Activated CD4-positive, alpha-beta T cell treated with anti-CD3 and anti-CD28 coated beads, Interleukin-2, Interleukin-6, amounts not matched to agents 100 ng/mL and 50 ng/mL, durations not matched to agents 16 hours and 8 hours (primary cell): ENCODE measurements at regions not wholly inside any gene's neighbourhood (a gene's known extent, or its start where the extent isn't known, plus 50 kb on each side); places are given as distances from the start of the nearest gene placed in this dataset.
"Not testable (repeated sequence)": the region's sequence is repeated elsewhere in the genome, so short reads cannot be mapped to it uniquely, and the experiment has no call there.

Source experiments
- DNase-seq: peaks from one replicate; pipeline ENCODE4 v3.0.0-alpha.2; 2020

DNA sequence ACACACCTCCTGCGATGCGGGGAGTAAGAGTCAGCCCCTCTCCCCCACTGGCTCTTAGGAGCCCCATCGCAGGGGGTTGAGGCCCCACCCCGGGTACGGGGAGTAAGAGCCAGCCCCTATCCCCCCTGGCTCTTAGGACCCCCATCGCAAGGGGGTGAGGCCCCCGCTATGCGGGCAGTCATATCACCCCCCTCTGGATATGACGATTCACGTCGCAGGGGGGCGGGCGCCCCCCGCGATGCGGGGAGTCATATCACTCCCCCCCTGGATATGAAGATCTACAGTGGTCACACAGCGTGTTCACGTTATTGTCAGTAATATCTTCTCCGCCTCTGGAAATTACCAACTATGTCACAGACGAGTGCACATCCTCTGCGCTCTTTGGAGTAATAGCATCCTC is 61.1 kb downstream of the DEFB131A start:
- DNase-seq, result not testable (repeated sequence)

DNA sequence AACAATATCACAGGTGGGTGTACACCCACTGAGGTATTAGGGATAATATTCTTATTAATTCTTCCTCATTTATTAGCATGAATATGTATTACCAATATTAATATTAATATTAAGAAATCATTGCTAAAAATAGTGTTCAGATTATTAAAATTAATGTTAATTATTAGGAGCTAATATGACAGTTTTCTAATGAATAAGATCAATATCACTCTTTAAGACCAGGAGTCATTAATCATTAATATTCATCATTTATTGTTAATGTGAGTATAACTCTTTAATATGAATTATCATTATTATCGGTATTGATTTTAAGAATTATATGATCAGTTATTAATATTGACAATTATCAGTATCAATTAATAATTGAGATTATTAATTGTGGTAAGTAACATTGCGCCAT is 62.5 kb downstream of the DEFB131A start:
- DNase-seq, result not testable (repeated sequence)

DNA sequence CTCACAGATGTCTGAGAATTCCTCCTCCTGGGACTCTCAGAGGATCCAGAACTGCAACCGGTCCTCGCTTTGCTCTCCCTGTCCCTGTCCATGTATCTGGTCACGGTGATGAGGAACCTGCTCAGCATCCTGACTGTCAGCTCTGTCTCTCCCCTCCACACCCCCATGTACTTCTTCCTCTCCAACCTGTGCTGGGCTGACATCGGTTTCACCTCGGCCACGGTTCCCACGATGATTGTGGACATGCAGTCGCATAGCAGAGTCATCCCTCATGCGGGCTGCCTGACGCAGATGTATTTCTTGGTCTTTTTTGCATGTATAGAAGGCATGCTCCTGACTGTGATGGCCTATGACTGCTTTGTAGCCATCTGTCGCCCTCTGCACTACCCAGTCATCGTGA is 68.7 kb downstream of the DEFB131A start:
- not testable (repeated sequence) for DNase-seq

DNA sequence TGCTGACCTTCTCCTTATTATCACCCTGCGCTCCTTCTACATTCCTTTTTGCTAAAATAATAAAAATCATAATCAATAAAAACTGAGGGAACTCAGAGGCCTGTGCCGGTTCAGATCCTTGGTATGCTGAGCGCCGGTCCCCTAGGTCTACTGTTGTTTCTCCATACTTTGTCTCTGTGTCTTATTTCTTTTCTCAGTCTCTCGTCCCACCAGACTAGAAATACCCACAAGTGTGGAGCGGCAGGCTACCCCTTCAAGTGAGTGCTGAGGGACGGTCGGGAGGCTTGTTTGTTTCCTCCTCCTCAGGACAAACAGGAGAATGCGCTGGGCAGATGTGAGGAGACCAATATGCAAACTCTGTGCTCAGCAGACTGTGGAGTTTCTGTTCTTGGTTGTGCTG is 75.4 kb downstream of the DEFB131A start:
- DNase-seq, result not testable (repeated sequence)

DNA sequence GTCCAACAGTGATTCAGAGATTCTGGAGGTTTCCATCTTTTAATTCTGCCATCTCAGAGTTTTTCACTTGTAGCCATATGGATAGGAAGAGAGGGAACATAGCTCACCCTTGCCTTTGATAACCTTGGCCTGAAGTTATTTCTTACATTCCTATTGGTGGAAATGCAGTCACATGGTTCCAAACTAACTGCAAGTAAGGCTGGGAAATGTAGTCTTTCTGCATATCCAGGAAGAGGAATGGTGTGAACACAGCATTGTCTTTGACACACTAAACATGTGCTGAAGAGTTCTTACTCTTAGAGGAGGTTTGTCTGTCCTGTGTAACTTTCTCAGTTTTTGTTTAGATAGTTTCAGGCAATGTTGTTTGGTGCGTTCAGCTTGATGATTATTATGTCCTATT is 78.7 kb downstream of the DEFB131A start:
- DNase-seq, result peak; percentile 22

DNA sequence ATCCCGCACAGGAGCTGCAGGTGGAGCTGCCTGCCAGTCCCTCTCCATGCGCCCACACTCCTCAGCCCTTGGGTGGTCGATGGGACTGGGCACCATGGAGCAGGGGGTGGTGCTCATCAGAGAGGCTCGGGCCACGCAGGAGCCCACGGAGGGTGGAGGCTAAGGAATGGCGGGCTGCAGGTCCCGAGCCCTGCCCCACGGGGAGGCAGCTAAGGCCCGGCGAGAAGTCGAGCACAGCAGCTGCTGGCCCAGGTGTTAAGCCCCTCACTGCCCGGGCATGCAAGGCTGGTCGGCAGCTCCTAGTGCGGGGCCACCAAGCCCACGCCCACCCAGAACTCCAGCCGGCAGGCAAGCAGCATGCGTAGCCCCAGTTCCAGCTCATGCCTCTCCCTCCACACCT is 80.2 kb downstream of the DEFB131A start:
- not testable (repeated sequence) for DNase-seq

DNA sequence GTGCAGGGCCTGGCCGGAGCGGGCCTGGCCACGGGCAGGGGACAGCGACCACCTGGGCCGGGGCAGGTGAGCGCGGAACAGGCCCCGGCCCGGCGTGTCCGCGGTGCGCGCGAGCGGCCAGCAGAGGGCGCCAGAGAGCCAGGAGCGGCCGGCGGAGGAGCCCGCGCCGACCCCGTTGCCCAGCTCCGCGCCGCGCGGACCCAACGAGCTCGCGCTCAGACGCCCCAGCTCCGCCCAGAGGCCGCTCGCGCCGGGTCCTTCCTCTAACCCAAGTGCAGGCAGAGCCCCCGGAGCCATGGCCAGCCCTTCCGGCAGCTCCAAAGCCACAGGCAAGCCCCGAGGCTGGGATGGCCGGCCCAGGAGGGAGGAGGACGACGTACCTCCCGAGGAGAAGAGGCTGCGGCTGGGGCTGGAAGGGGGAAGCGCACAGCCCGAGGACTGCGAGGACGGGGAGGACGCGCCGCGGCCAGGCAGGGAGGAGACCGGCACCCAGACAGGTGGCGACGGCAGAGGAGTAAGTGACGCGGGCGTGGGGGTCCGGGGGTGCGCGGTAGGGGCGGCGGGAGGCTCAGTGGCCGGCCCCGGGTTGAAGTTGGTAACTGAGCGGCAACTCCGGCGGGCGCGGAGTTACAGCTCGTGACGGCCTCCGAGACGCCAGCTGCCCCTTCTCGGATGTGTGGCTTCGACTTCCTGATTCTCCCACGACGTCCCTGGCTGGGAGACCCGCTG is 88.1 kb downstream of the DEFB131A start:
- peak; percentile 73 for DNase-seq

DNA sequence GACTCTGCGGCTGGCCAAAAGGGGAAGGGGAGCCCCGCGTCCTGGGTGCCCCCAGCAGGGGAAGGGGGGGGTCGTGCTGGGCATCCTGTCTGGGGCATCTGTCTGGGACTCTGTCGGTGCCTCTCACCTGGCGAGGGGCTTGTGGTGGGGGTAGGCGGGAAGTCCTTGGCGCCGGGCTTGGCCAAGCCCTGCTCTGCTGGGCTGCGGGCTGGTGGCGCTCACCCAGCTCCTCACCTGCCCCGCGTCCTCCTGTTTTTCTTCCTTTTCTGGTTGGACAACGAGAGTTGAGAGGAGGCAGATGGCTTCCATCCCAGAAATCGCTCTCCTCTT is 88.6 kb downstream of the DEFB131A start:
- DNase-seq, result not testable (repeated sequence)

DNA sequence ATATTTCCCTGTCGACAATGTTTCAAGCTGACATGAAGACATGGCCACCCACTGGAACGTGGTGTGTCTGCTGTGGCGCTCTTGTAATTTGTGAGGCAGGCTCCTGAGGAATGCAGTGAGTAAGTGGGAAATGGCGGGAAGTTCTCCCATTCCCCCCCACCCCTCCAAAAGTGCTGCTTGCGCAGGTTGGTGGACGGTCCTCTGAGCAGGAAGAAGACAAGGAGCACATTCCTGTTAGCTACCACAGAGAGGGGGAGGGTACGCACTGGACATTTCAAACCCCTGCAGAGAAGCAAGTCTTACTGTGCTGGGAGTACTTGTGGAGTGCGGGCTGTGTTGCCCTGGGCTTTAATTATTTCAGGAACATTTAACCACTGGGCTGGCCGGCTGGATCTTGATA is 92.9 kb downstream of the DEFB131A start:
- DNase-seq, result not testable (repeated sequence)

DNA sequence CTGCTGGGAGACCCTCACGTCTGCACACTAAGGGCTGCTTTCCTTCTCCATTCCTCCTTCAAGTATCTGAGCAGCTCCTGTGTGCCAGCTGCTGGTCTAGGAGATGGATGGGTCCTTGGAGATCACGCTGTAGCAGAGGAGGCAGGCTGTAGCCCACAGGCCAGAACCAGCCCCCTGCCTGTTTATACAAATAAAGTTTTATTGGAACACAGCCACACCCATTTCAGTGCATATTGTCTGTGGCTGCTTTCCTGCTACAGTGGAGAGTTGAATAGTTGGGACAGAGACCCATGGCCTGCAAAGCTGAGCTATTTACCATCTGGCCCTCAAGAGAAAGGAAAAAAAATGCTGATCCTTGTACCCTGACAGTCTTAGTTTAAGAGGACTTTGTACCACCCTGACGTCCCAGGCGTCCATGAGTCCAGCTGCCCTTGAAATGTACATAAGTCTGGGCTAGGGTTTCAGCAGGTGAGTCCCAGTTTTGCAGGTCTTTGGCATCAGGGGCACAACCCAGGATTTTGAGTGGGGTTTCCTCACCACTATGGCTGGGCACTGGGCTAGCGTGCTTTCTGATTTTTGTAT is 95.8 kb downstream of the DEFB131A start:
- DNase-seq, result not testable (repeated sequence)

DNA sequence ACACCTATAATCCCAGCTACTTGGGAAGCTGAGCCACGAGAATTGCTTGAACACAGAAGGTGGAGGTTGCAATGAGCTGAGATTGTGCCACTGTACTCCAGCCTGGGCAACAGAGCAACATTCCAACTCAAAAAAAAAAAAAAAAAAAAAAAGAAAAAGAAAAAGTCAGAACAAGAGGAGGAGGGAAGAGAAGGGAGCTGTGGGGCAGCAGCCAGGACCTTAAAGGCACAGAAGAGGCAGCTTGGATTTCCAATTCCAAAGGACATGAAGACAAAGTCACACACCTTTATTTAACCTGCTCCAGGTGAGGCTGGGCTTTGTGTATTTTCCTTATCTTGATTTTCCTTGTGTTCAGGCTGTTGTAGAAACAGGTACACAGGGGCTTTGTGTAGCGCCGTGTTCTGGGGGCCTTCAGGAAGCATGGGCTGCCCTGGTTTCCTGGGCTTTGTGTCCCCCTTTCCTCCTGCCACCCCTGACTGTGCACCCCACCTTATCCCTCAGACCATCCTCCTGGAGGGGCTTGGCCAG is 97.2 kb downstream of the DEFB131A start:
- DNase-seq, result not testable (repeated sequence)

DNA sequence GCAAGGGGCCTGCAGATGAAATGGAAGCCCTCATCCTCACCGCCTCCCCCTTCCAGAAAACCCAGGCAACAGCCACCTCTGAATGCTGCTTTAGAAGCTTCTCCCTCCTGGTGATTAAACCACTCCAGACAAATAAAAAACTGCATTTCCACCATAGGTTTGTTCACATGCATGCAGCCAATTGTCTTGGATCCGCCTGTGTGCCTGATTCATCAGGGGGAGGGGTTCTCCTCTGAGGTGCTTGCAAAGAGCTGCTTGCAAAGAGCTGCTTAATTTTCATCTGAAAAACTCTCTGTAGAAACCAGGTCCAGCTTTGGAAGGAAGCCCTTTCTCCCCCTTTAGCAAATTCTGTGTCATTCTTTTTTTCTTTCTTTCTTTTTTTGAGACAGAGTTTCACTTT is 100.6 kb downstream of the DEFB131A start:
- DNase-seq, result not testable (repeated sequence)

DNA sequence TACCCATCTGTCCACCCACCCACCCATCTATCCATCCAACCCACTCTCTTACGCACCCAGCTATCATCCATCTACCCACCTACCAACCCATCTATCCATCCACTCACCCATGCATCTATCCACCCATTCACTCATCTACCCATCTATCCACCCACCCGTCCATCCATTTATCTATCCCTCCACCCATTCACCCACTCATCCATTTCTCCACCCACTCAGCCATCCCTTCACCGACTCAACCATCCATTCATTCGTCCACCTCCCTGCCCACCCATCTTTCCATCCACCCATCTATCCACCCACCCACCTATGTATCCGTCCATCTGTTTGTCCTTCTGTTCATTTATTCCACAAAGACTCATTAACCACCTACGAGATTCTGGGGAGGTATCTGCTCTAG is 103.3 kb downstream of the DEFB131A start:
- not testable (repeated sequence) for DNase-seq

DNA sequence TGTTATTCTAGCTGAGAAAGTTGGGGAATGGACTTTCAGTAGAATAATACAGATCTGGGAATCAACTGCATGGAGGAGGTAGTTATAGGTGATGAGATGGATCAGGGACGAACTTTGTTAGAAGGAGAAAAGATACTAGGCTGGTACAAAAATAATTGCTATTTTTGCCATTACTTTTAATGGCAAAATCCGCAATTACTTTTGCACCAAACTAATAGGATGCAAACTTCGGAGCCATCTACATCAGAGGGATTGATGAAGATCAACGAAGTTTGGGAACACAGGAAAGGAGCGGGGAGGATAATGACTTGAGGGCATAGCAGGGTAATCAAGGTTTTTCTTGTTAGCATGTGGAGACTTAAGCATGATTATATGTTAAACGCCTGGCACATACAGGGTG is 111.9 kb downstream of the DEFB131A start:
- DNase-seq, result not testable (repeated sequence)

DNA sequence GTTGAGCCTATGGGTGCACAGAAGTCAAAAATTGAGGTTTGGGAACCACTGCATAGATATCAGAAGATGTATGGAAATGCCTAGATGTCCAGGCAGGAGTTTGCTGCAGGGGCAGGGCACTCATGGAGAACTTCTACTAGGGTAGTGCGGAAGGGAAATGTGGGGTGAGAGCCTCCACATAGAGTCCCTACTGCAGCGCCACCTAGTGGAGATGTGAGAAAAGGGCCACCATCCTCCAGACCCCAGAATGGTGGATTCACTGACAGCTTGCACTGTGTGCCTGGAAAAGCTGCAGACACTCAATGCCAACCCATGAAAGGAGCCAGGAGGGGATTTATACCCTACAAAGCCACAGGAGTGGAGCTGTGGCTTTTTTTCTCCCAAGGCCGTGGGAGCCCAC is 133.7 kb downstream of the DEFB131A start:
- DNase-seq, result peak; percentile 12

DNA sequence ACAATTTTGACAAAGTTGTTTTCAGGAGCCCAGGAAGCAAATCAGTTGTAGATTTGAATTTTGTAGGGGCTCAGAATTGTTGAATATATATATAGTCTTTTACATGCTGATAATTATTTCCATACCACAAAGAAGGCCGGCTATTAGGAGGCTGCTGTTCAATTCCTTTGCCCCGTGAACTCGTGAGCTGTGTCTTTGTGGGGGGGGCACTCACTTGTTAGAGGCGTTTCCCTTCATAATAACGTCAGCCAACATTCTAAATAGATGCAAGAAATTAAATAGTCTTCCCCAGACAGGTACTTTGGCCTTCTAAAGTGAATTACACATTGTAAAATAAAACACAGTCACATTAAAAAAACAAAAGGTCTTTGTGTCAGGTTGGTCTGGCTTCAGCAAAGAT is 138.7 kb downstream of the DEFB131A start:
- DNase-seq, result not testable (repeated sequence)

DNA sequence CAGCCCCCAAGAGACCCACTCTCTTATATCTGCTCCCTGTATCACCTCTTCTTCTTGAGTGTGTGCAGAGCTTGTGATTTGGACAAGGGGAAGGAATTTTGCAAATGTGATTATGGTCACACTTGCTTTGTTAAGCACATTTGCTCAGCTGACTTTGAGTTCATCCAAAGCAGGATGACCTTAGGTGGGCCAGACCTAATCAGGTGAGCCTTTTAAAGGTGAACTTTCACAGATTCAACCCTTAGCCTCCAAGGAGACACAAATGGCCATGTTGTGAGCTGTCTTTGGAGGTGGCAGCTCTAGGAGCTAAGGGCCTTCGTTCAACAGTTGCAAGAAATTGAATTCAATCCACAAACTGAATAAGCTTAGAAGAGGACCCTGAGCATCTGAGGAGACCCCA is 147.8 kb downstream of the DEFB131A start:
- no peak for DNase-seq

DNA sequence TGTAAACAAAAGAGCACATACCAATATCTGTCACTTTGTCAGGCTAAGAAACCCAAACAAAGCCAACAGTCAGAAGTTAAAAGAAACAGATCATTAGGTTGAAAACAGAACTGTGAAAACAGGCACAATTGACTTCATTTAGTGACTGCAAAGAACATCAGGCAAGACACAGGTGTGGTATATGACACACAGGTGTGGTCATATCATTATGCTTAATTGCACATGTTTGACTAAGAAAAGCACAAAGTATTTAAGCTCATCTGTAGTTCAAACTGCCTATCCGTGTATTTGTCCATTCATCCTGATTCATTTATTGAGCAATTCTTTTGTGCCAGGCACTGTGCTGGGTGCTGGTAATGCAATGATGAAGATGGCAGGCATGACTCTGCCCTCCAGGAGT is 150.7 kb downstream of the DEFB131A start:
- DNase-seq, result no peak

DNA sequence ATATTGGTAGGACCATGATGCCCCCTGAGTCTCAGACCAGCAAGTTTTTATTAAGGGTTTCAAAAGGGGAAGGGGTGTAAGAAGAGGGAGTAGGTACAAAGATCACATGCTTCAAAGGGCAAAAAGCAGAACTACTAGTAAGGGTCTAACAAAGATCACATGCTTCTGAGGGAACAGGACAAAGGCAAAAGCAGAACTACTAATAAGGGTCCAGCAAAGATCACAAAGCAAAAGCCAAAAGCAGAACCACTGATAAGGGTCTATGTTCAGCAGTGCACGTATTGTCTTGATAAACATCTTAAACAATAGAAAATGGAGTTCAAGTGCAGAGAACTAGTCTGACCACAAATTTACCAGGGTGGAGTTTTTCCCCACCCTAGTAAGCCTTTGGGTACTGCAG is 151.3 kb downstream of the DEFB131A start:
- not testable (repeated sequence) for DNase-seq

DNA sequence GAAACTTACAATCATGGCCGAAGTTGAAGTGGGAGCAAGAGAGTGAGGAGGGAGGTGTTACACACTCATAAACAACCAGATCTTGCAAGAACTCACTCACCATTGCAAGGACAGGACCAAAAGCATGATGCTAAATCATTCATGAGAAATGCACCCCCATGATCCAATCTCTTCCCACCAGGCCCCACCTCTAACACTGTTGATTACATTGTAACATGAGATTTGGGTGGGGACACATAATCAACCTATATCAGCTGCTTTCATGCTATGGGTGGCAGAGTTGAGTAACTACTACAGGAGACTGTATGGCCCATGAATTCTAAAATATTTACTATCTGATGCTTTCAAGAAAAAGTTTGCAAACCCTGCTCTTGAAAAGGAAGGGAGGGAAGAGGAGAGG is 155.1 kb downstream of the DEFB131A start:
- no peak for DNase-seq

DNA sequence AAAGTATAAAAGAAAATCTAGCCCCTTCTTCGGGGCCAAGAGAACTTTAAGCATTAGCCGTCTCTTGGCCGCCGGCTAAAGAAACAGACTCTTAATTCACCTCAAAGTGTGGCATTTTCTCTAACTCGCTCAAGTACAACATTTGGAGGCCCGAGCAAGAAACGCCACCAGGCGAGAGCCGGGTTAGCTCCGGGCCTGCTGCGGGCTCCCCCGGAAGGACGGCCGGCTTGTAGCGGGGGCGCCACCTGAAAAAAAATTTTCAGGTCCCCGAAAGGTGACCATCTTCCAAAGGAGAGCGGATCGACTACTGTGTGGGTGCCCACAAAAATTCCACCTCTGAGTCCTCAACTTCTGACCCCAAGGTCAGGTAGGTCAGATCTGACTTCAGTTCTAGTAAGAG is 156.0 kb downstream of the DEFB131A start:
- DNase-seq, result no peak

DNA sequence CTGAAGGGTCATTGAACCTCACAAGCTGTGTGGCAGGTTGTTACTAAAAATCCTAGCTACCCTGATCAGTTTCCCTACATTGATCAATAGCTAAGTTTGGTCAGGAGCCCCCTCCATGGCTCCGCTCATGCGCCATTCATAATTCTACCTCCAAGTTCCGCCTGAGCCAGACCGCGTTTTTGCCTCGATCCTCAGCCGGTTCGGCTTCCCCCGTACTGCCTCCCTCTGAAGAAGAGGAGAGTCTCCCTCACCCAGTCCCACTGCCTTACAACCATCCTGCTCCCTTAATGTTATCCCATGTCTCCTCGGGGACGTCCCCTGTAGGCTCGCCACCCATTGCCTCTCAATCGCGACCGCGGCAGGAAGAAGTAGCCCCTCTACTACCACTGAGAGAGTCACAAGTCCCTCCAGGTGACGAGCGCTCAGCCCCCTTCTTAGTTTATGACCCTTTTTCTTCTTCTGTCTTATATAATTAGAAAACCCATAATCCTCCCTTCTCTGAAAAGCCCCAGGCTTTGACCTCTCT is 158.2 kb downstream of the DEFB131A start:
- DNase-seq, result no peak

DNA sequence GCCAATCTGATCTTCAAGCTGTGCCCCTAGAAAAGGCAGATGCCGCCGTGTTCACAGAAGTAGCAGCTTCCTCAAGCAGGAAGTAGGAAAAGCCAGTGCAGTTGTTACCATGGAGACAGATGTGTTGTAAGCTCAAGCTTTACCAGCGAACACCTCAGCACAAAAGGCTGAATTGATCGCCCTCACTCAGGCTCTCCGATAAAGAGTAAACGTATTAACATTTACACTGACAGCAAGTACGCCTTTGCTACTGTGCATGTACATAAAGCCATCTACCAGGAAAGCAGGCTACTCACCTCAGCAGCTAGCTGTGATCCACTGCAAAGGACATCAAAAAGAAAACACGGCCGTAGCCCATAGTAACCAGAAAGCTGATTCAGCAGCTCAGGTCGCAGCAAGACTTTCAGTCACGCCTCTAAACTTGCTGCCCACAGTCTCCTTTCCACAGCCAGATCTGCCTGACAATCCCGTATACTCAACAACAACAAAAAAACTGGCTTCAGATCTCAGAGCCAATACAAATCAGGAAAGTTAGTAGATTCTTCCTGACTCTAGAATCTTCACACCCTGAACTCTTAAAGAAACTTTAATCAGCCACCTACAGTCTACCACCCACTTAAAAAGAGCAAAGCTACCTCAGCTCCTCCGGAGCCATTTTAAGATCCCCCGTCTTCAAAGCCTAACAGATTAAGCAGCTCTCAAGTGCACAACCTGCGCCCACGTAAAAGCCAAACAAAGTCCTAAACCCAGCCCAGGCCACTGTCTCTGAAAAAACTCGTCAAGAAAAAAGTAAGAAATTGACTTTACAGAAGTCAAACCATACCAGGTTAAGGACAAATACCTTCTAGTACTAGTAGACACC is 160.0 kb downstream of the DEFB131A start:
- DNase-seq, result peak; percentile 63

DNA sequence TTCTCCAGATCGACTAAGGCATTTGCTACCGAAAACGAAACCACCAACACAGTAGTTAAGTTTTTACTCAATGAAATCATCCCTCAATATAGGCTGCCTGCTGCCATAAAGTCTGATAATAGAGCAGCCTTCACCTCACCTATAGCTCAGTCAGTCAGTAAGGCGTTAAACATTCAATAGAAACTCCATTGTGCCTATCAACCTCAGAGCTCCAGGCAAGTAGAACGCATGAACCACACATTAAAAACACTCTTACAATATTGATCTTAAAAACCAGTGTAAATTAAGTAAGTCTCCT is 160.6 kb downstream of the DEFB131A start:
- peak; percentile 63 for DNase-seq
